Loucy (cell line): ENCODE measurements at regions not wholly inside any gene's neighbourhood (a gene's known extent, or its start where the extent isn't known, plus 50 kb on each side); places are given as distances from the start of the nearest gene placed in this dataset.

Experiments
- H2AFZ ChIP-seq: fragments of 200-600 bp; sonication (generic); 2 replicates; pipeline ENCODE4 v1.6.0; 2016; ENCODE audit warnings: antibody characterized with exemption, mild to moderate bottlenecking, low read length, moderate library complexity
- H3F3A ChIP-seq: fragments of 200-600 bp; 2 replicates; pipeline ENCODE4 v1.6.0; 2016; ENCODE audit warnings: antibody characterized with exemption, low read depth, mild to moderate bottlenecking
- H3K27me3 ChIP-seq: fragments of 200-600 bp; sonication (generic); 2 replicates; pipeline ENCODE4 v1.6.1; 2014; ENCODE audit warnings: low read length, mild to moderate bottlenecking; ENCODE audit not compliant: insufficient read depth, poor library complexity, severe bottlenecking
- H3K36me3 ChIP-seq: fragments of 200-600 bp; sonication (generic); 2 replicates; pipeline ENCODE4 v1.6.1; 2016; ENCODE audit warnings: low read length; ENCODE audit not compliant: insufficient read depth
- H3K4me1 ChIP-seq: fragments of 200-600 bp; sonication (generic); 2 replicates; pipeline ENCODE4 v1.5.1; 2014; ENCODE audit warnings: low read length, mild to moderate bottlenecking; ENCODE audit not compliant: insufficient read depth, poor library complexity, severe bottlenecking
- H3K4me2 ChIP-seq: fragments of 200-600 bp; sonication (generic); 2 replicates; pipeline ENCODE4 v1.6.0; 2014; ENCODE audit warnings: antibody characterized with exemption, low read length, low read depth, mild to moderate bottlenecking; ENCODE audit not compliant: poor library complexity, severe bottlenecking
- H3K4me3 ChIP-seq: fragments of 200-600 bp; sonication (generic); 2 replicates; pipeline ENCODE4 v1.5.1; 2014; ENCODE audit warnings: low read length, mild to moderate bottlenecking, mixed read lengths; ENCODE audit not compliant: poor library complexity, severe bottlenecking
- H3K79me2 ChIP-seq: fragments of 200-600 bp; sonication (generic); 2 replicates; pipeline ENCODE4 v1.6.1; 2014; ENCODE audit warnings: low read length; ENCODE audit not compliant: insufficient read depth
- H3K9ac ChIP-seq: fragments of 200-600 bp; sonication (generic); 2 replicates; pipeline ENCODE4 v1.6.0; 2014; ENCODE audit warnings: mild to moderate bottlenecking, low read depth, low read length, moderate library complexity; ENCODE audit not compliant: poor library complexity, severe bottlenecking
- H3K9me2 ChIP-seq: fragments of 200-600 bp; sonication (generic); replicated peaks from 2 replicates; pipeline ENCODE4 v1.6.1; 2016; ENCODE audit warnings: low read depth, low read length, mixed read lengths
- H3K9me3 ChIP-seq: fragments of 200-600 bp; sonication (generic); 2 replicates; pipeline ENCODE4 v1.6.1; 2014; ENCODE audit warnings: mild to moderate bottlenecking, antibody characterized with exemption, low read length, low read depth; ENCODE audit not compliant: insufficient read depth
- H4K20me1 ChIP-seq: fragments of 200-600 bp; sonication (generic); 2 replicates; pipeline ENCODE4 v1.6.0; 2014; ENCODE audit warnings: antibody characterized with exemption, low read length, mild to moderate bottlenecking; ENCODE audit not compliant: insufficient read depth, poor library complexity, severe bottlenecking
- EZH2phosphoT487 ChIP-seq: fragments of 200-600 bp; IDR thresholded peaks from 2 replicates; pipeline ENCODE4 v1.6.1; 2018; ENCODE audit warnings: antibody characterized with exemption, mild to moderate bottlenecking, moderate library complexity, borderline replicate concordance
- TF ChIP-seq, protein P1 (sequence below): fragments of 200-600 bp; sonication (generic); conservative IDR thresholded peaks from 2 replicates; pipeline ENCODE4 v1.5.1; 2014; ENCODE audit warnings: mild to moderate bottlenecking, antibody characterized with exemption, low read length

DNA sequence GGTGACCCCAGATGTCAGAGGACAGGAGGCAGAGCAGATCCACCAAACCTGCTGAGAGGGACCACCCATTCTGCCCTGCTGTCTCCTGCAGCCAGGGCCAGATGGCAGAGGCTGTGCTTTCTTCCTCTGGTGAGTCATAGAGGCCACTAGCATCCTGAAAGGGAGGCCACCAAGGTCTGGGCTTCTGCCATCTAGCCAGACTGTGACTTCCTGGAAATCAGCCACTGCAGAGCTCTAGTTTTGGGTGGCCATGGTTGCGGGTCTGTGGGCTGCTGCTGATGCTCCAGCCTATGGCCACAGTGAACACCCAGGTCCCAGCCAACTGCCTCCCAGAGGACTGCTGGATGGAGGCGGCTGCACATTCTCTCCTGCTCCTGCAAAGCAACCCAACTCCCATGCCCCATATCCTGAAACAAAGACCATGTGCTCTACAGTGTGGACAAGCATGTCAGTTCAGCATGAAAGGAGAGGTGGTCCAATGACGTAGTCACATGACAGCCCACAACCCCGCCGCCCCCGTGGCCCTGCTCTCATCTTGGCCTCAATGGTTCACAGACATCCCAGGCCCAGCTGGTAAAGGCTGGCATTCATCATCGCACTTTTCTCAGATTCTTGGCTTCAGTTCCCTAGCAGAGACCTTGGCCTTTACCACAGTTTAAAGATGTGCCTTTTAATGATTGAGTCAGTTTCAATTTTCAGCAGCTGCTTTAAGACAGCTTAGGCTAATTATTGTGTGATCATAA lies 73.9 kb upstream of the CXCL12 start:
- H3K9ac ChIP-seq: no peak overlapping the region
- H3K4me1 ChIP-seq: no peaks in the 10 kb centered on the region
- H3K9me2 ChIP-seq: no peaks in the 10 kb centered on the region
- H3K27me3 ChIP-seq: no peaks in the 10 kb centered on the region
- no peak overlapping the region for H2AFZ ChIP-seq
- no peaks in the 10 kb centered on the region for H3K36me3 ChIP-seq
- no peak overlapping the region for H3K4me2 ChIP-seq
- TF ChIP-seq, protein P1, sequence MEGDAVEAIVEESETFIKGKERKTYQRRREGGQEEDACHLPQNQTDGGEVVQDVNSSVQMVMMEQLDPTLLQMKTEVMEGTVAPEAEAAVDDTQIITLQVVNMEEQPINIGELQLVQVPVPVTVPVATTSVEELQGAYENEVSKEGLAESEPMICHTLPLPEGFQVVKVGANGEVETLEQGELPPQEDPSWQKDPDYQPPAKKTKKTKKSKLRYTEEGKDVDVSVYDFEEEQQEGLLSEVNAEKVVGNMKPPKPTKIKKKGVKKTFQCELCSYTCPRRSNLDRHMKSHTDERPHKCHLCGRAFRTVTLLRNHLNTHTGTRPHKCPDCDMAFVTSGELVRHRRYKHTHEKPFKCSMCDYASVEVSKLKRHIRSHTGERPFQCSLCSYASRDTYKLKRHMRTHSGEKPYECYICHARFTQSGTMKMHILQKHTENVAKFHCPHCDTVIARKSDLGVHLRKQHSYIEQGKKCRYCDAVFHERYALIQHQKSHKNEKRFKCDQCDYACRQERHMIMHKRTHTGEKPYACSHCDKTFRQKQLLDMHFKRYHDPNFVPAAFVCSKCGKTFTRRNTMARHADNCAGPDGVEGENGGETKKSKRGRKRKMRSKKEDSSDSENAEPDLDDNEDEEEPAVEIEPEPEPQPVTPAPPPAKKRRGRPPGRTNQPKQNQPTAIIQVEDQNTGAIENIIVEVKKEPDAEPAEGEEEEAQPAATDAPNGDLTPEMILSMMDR: no peak
- H4K20me1 ChIP-seq: no peaks in the 10 kb centered on the region
- H3K4me3 ChIP-seq: no peak overlapping the region
- H3K9me3 ChIP-seq: no peaks in the 10 kb centered on the region
- no peaks in the 10 kb centered on the region for H3F3A ChIP-seq
- no peaks in the 10 kb centered on the region for H3K79me2 ChIP-seq

DNA sequence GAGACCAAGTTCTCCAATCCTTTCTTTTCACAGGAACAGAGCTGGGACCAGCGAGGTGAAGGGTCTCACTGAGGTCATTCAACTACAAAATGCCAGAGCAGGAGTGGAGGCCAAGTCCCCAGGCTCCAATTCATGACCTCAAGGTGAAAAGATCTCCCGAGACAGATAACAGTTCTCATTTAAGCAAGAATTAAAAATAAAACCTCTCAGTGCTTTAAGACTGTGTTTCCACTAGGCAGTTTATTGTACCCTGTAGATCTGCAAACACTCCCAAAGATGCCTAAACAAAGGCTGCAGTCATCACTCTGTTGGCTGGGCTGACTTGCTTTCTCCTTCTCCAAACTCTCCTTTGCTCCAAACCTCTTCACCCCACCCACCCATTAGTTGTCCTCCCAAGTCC lies 74.8 kb upstream of the CXCL12 start:
- H2AFZ ChIP-seq: no peak overlapping the region
- no peaks in the 10 kb centered on the region for H3K36me3 ChIP-seq
- no peaks in the 10 kb centered on the region for H3K9me3 ChIP-seq
- no peaks in the 10 kb centered on the region for H3F3A ChIP-seq
- TF ChIP-seq EZH2phosphoT487: no peak
- TF ChIP-seq, protein P1: no peak
- no peaks in the 10 kb centered on the region for H4K20me1 ChIP-seq
- H3K27me3 ChIP-seq: no peaks in the 10 kb centered on the region
- no peaks in the 10 kb centered on the region for H3K79me2 ChIP-seq
- no peaks in the 10 kb centered on the region for H3K9me2 ChIP-seq
- H3K9ac ChIP-seq: no peak overlapping the region
- H3K4me1 ChIP-seq: no peaks in the 10 kb centered on the region
- H3K4me2 ChIP-seq: no peak overlapping the region
- no peak overlapping the region for H3K4me3 ChIP-seq

DNA sequence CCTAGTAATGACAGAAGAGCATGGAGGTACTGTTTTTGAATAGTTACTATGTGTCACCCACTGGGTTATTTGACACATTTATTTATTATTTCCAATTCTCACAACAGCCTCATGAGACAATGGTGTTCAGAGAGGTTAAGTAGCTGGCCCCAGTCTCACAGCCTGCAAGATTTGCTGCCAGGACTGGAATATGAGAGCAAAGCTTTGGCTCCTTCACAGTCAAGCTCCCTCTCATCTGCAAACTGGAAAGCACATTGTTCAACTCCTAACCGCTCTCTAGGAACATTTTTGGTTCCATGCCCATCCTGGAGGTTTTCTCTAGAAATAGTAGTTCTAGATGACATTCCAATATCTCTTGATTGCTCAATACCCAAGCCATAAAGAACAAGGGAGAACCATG lies 75.5 kb upstream of the CXCL12 start:
- Histone ChIP-seq H4K20me1 (no peaks in the 10 kb centered on the region), H2AFZ (no peak overlapping the region)
- no peak for TF ChIP-seq EZH2phosphoT487
- TF ChIP-seq, protein P1: no peak

More for the DNA sequence above, 75.5 kb upstream of the CXCL12 start:
- Histone ChIP-seq H3K9me3 (no peaks in the 10 kb centered on the region), H3K79me2 (no peaks in the 10 kb centered on the region), H3K36me3 (no peaks in the 10 kb centered on the region), H3K4me3 (no peak overlapping the region), H3F3A (no peaks in the 10 kb centered on the region), H3K4me2 (no peak overlapping the region), H3K9ac (no peak overlapping the region), H3K4me1 (no peaks in the 10 kb centered on the region), H3K27me3 (no peaks in the 10 kb centered on the region), H3K9me2 (no peaks in the 10 kb centered on the region)
